Adrenal gland (tissue), 5 donors: ENCODE measurements at regions not wholly inside any gene's neighbourhood (a gene's known extent, or its start where the extent isn't known, plus 50 kb on each side); places are given as distances from the start of the nearest gene placed in this dataset.

Experiments
- CTCF ChIP-seq, 6 experiments: fragments of 450-650 bp in 4 of 6; fragments of 200-600 bp in 2 of 6; sonication (generic) in 1 of 6; IDR thresholded peaks; 1 replicate in 5 of 6; 2 replicates in 1 of 6; pipeline versions ENCODE4 v1.5.1 to v1.8.0; 2016 to 2021; ENCODE audit warnings: antibody characterized with exemption in 6 of 6, mild to moderate bottlenecking in 2 of 6, moderate library complexity in 1 of 6
- POLR2A ChIP-seq, 2 donors: fragments of 450-650 bp; IDR thresholded peaks; one replicate each; pipeline ENCODE4 v1.6.1; 2017; ENCODE audit warnings: antibody characterized with exemption in 2 of 2, mild to moderate bottlenecking in 2 of 2, moderate library complexity in 1 of 2
- donor health status: DM: no; HTN: no; CAD: no.

- TF ChIP-seq POLR2A (IDR thresholded peaks at IDR 0.05) = no peak
- TF ChIP-seq CTCF (IDR thresholded peaks at IDR 0.05) = no peak
Observed at GRCh38 chr5:58392496-58392895, 67.4 kb downstream of the PLK2 start.
